Fibroblast of lung (primary cell): ENCODE measurements at regions not wholly inside any gene's neighbourhood (a gene's known extent, or its start where the extent isn't known, plus 50 kb on each side); places are given as distances from the start of the nearest gene placed in this dataset.

Experiments
- DNase-seq, 2 donors: peaks; one replicate each; pipeline versions ENCODE4 v3.0.0 to v3.0.0-alpha.2; 2010; ENCODE audit warnings: low read depth in 2 of 2
- H2AFZ ChIP-seq: 2 replicates; pipeline ENCODE4 v1.5.1; 2012; ENCODE audit warnings: low read length, control low read depth, inconsistent platforms
- H3K27ac ChIP-seq: 2 replicates; pipeline ENCODE4 v1.5.1; 2011; ENCODE audit warnings: low read length, control low read depth; ENCODE audit not compliant: insufficient read depth
- H3K27me3 ChIP-seq: 2 replicates; pipeline ENCODE4 v1.5.1; 2011; ENCODE audit warnings: mild to moderate bottlenecking, low read length; ENCODE audit not compliant: control insufficient read depth, insufficient read depth
- H3K36me3 ChIP-seq: 2 replicates; pipeline ENCODE4 v1.5.1; 2011; ENCODE audit warnings: low read length; ENCODE audit not compliant: control insufficient read depth, insufficient read depth
- H3K4me1 ChIP-seq: 2 replicates; pipeline ENCODE4 v1.5.1; 2011; ENCODE audit warnings: low read length; ENCODE audit not compliant: control insufficient read depth, insufficient read depth; ENCODE audit errors: extremely low read depth
- H3K4me2 ChIP-seq: 2 replicates; pipeline ENCODE4 v1.5.1; 2011; ENCODE audit warnings: low read length, control low read depth; ENCODE audit not compliant: insufficient read depth; ENCODE audit errors: extremely low read depth
- H3K4me3 ChIP-seq, 4 experiments: fragments of 200-600 bp in 1 of 4; sonication (generic) in 1 of 4; replicated peaks in 1 of 4; 2 replicates each; pipeline ENCODE4 v1.5.1; 2011 to 2016; ENCODE audit warnings: low read length in 4 of 4, low read depth in 3 of 4, mild to moderate bottlenecking in 3 of 4, control low read depth in 2 of 4, inconsistent platforms in 1 of 4, mixed read lengths in 1 of 4; ENCODE audit not compliant: insufficient read depth in 1 of 4; ENCODE audit errors: control extremely low read depth in 1 of 4
- H3K79me2 ChIP-seq: 2 replicates; pipeline ENCODE4 v1.5.1; 2012; ENCODE audit warnings: mild to moderate bottlenecking, low read length, inconsistent platforms; ENCODE audit not compliant: control insufficient read depth, insufficient read depth
- H3K9ac ChIP-seq: 2 replicates; pipeline ENCODE4 v1.5.1; 2011; ENCODE audit warnings: mild to moderate bottlenecking, low read length, control low read depth; ENCODE audit not compliant: insufficient read depth
- H3K9me3 ChIP-seq: 2 replicates; pipeline ENCODE4 v1.5.1; 2012; ENCODE audit warnings: low read depth, low read length; ENCODE audit not compliant: control insufficient read depth, insufficient read depth
- H4K20me1 ChIP-seq: 2 replicates; pipeline ENCODE4 v1.5.1; 2011; ENCODE audit warnings: low read length; ENCODE audit not compliant: control insufficient read depth, insufficient read depth; ENCODE audit errors: extremely low read depth
- EZH2 ChIP-seq: IDR thresholded peaks from 2 replicates; pipeline ENCODE4 v1.5.1; 2012; ENCODE audit warnings: low read length, control low read depth, mild to moderate bottlenecking; ENCODE audit errors: missing control alignments
- TF ChIP-seq, protein P1 (sequence below), 2 donors: IDR thresholded peaks in 1 of 2; conservative IDR thresholded peaks in 1 of 2; 1 replicate in 1 of 2; 2 replicates in 1 of 2; pipeline ENCODE4 v1.5.1; 2011 to 2012; ENCODE audit warnings: low read length in 2 of 2, control low read depth in 1 of 2, inconsistent platforms in 1 of 2, low read depth in 1 of 2, mild to moderate bottlenecking in 1 of 2

DNA sequence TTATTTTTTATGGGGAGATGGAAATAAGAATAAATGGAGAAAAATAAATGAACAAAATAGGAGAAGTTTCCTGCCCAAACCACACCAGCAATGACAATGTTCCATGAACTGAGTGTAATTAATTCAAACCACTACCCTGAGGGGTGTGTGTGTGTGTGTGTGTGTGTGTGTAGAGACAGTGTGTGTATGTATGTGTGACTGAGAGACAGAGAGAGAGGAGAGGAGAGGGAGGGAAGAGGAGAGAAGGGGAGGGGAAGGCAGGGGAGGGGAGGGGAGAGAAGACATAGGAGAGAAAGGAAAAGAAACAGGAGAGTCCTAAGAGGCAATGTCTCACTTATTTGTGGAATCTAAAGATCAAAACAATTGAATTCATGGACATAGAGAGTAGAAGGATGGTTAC lies 65.0 kb upstream of the POU2AF1 start:
- H3K4me1 ChIP-seq: peaks cover 3% of the 10 kb centered on the region
- no peaks in the 10 kb centered on the region for H4K20me1 ChIP-seq
- no peaks in the 10 kb centered on the region for H3K9me3 ChIP-seq
- TF ChIP-seq, protein P1, sequence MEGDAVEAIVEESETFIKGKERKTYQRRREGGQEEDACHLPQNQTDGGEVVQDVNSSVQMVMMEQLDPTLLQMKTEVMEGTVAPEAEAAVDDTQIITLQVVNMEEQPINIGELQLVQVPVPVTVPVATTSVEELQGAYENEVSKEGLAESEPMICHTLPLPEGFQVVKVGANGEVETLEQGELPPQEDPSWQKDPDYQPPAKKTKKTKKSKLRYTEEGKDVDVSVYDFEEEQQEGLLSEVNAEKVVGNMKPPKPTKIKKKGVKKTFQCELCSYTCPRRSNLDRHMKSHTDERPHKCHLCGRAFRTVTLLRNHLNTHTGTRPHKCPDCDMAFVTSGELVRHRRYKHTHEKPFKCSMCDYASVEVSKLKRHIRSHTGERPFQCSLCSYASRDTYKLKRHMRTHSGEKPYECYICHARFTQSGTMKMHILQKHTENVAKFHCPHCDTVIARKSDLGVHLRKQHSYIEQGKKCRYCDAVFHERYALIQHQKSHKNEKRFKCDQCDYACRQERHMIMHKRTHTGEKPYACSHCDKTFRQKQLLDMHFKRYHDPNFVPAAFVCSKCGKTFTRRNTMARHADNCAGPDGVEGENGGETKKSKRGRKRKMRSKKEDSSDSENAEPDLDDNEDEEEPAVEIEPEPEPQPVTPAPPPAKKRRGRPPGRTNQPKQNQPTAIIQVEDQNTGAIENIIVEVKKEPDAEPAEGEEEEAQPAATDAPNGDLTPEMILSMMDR (conservative IDR thresholded peaks at IDR 0.05 in 1 of 2, IDR thresholded peaks at IDR 0.05 in 1 of 2; ENCODE audit: low read depth in 1 of 2, low read length in 2 of 2): no peak
- TF ChIP-seq EZH2: no peak
- H3K27me3 ChIP-seq: no peaks in the 10 kb centered on the region
- H3K4me2 ChIP-seq: no peak overlapping the region
- no peaks in the 10 kb centered on the region for H3K79me2 ChIP-seq
- no peak overlapping the region for H3K27ac ChIP-seq
- no peaks in the 10 kb centered on the region for H3K36me3 ChIP-seq
- no peak for DNase-seq
- no peak overlapping the region for H3K9ac ChIP-seq
- no peak overlapping the region for H2AFZ ChIP-seq
- H3K4me3 ChIP-seq: no peak overlapping the region

DNA sequence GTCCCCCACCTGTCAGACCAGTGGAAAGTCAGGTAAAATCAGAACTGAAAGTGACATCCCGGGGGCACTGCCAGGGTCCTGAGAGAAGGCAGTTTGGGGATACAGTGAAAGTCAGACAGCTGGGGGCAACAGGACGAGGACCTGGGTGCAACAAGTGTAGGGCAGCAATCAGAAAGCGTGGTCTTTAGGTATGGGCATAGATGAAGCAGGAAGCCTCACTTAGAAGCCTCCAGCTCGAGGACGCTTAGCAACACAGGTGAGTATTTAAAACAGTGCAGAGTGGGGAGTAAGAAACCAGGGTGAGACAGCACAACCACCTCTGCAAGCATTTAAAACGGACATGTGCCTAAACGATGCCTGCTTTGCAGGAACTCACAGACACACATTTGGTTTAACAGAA lies 64.6 kb upstream of the POU2AF1 start:
- no peak for DNase-seq
- Histone ChIP-seq H3K4me2 (no peak overlapping the region), H2AFZ (no peak overlapping the region), H3K79me2 (no peaks in the 10 kb centered on the region), H3K27me3 (no peaks in the 10 kb centered on the region), H3K9ac (no peak overlapping the region), H3K27ac (no peak overlapping the region), H3K4me3 (no peak overlapping the region), H3K9me3 (no peaks in the 10 kb centered on the region), H3K36me3 (no peaks in the 10 kb centered on the region), H4K20me1 (no peaks in the 10 kb centered on the region), H3K4me1 (peaks cover 3% of the 10 kb centered on the region)
- TF ChIP-seq EZH2: no peak
- TF ChIP-seq, protein P1 (conservative IDR thresholded peaks at IDR 0.05 in 1 of 2, IDR thresholded peaks at IDR 0.05 in 1 of 2; ENCODE audit: low read depth in 1 of 2, low read length in 2 of 2): no peak

DNA sequence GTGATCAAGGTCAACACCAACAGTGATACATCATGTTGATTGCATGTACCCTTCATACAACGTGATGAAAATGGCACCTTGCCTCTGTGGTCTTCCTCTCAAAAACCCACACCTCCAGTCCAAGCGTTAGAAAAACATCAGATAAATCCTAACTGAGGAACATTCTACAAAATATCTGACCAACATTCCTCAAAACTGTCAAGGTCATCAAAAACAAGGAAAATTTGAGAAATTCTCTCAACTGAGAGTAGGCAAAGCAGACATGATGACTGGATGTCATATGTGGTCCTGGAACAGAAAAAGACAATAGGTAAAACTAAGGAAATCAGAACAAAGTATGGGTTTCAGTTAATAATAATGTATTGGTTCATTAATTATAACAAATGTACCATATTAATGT lies 64.0 kb upstream of the POU2AF1 start:
- Histone ChIP-seq H3K9me3 (no peaks in the 10 kb centered on the region), H4K20me1 (no peaks in the 10 kb centered on the region), H3K36me3 (no peaks in the 10 kb centered on the region), H3K4me2 (no peak overlapping the region), H3K4me3 (no peak overlapping the region), H3K9ac (no peak overlapping the region), H3K27ac (no peak overlapping the region), H3K27me3 (no peaks in the 10 kb centered on the region), H3K79me2 (no peaks in the 10 kb centered on the region), H2AFZ (no peak overlapping the region), H3K4me1 (peaks cover 3% of the 10 kb centered on the region)
- TF ChIP-seq, protein P1 (conservative IDR thresholded peaks at IDR 0.05 in 1 of 2, IDR thresholded peaks at IDR 0.05 in 1 of 2; ENCODE audit: low read depth in 1 of 2, low read length in 2 of 2): no peak
- no peak for TF ChIP-seq EZH2
- DNase-seq: no peak
